ENCODE measurements at regions not wholly inside any gene's neighbourhood (a gene's known extent, or its start where the extent isn't known, plus 50 kb on each side); places are given as distances from the start of the nearest gene placed in this dataset.

DNA sequence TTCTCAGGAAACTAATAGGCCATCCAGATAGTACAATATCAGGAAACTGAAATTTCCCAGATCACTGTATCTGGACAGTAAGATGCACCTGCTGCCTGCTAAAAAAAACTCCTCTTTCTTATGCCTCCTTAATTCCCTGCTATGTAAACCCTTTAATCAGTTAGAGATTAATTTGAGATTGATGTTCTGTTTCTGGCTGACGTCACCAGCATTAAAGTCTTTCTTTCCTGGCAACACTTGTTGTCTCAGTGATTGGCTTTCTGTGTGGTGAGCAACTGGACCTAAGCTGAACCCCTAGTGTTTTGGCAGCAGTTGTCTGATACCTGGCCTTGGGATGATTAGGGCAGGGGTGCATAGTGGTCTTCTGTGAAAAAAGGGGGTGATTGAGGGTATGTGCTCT lies 175.8 kb downstream of the TENT4A start (continued):
- TF ChIP-seq SP2 (IDR thresholded peaks at IDR 0.05; ENCODE audit: low read length) (no peak), YY1 (IDR thresholded peaks at IDR 0.05; ENCODE audit: low read depth, low read length) (no peak), KDM5A (IDR thresholded peaks at IDR 0.05; ENCODE audit: low read length) (no peak), ATF3 (IDR thresholded peaks at IDR 0.05; ENCODE audit: insufficient read depth, low read depth, low read length) (no peak), ATF2 (IDR thresholded peaks at IDR 0.05; ENCODE audit: low read length) (no peak), USF2 (IDR thresholded peaks at IDR 0.05; ENCODE audit: low read length) (no peak), POU5F1 (IDR thresholded peaks at IDR 0.05; ENCODE audit: low read depth, low read length) (no peak)

All from H1 (cell line).